Keratinocyte (primary cell): ENCODE measurements at regions not wholly inside any gene's neighbourhood (a gene's known extent, or its start where the extent isn't known, plus 50 kb on each side); places are given as distances from the start of the nearest gene placed in this dataset.

Source experiments
- DNase-seq: peaks from one replicate; pipeline ENCODE4 v3.0.0-alpha.2; 2011; ENCODE audit warnings: low read depth, missing footprints, low spot score
- FAIRE-seq: peaks from 2 replicates; lab custom pipeline; 2011; peaks lifted over from hg19 to GRCh38; lab: Jason Lieb, UNC
- H2AFZ ChIP-seq: 2 replicates; pipeline ENCODE4 v1.6.0; 2012; ENCODE audit warnings: low read length, control low read depth, inconsistent platforms; ENCODE audit not compliant: control insufficient read depth
- H3K27ac ChIP-seq: 2 replicates; pipeline ENCODE4 v1.5.1; 2011; ENCODE audit warnings: low read length; ENCODE audit not compliant: control insufficient read depth, insufficient read depth
- H3K27me3 ChIP-seq: 3 replicates; pipeline ENCODE4 v1.6.0; 2011; ENCODE audit warnings: low read length; ENCODE audit not compliant: control insufficient read depth, insufficient read depth; ENCODE audit errors: extremely low read depth
- H3K36me3 ChIP-seq, 2 experiments: 2 replicates in 1 of 2; 3 replicates in 1 of 2; pipeline ENCODE4 v1.5.1; 2011; ENCODE audit warnings: low read length in 2 of 2, mild to moderate bottlenecking in 1 of 2; ENCODE audit not compliant: control insufficient read depth in 2 of 2, insufficient read depth in 2 of 2; ENCODE audit errors: extremely low read depth in 1 of 2
- H3K4me1 ChIP-seq: 3 replicates; pipeline ENCODE4 v1.5.1; 2011; ENCODE audit warnings: low read length; ENCODE audit not compliant: control insufficient read depth, insufficient read depth; ENCODE audit errors: extremely low read depth
- H3K4me2 ChIP-seq: 3 replicates; pipeline ENCODE4 v1.6.0; 2011; ENCODE audit warnings: low read depth, low read length; ENCODE audit not compliant: control insufficient read depth, insufficient read depth; ENCODE audit errors: extremely low read depth
- H3K4me3 ChIP-seq, 3 experiments: fragments of 200-600 bp in 1 of 3; sonication (generic) in 1 of 3; 2 replicates in 2 of 3; 3 replicates in 1 of 3; pipeline ENCODE4 v1.5.1; 2011 to 2016; ENCODE audit warnings: low read length in 3 of 3, mild to moderate bottlenecking in 3 of 3, control low read depth in 2 of 3, inconsistent platforms in 1 of 3, low read depth in 1 of 3, mixed read lengths in 1 of 3, mixed run types in 1 of 3, moderate library complexity in 1 of 3; ENCODE audit not compliant: control insufficient read depth in 2 of 3, insufficient read depth in 2 of 3; ENCODE audit errors: extremely low read depth in 1 of 3
- H3K79me2 ChIP-seq: 2 replicates; pipeline ENCODE4 v1.6.0; 2012; ENCODE audit warnings: low read length; ENCODE audit not compliant: control insufficient read depth, insufficient read depth
- H3K9ac ChIP-seq: 3 replicates; pipeline ENCODE4 v1.6.0; 2011; ENCODE audit warnings: low read length; ENCODE audit not compliant: control insufficient read depth, insufficient read depth; ENCODE audit errors: extremely low read depth
- H3K9me1 ChIP-seq: 3 replicates; pipeline ENCODE4 v1.6.0; 2011; ENCODE audit warnings: low read length; ENCODE audit not compliant: control insufficient read depth, insufficient read depth; ENCODE audit errors: extremely low read depth
- H3K9me3 ChIP-seq: 2 replicates; pipeline ENCODE4 v1.5.1; 2012; ENCODE audit warnings: low read depth, low read length; ENCODE audit not compliant: control insufficient read depth
- H4K20me1 ChIP-seq: 3 replicates; pipeline ENCODE4 v1.6.0; 2011; ENCODE audit warnings: low read length; ENCODE audit not compliant: control insufficient read depth, insufficient read depth; ENCODE audit errors: extremely low read depth
- CTCF ChIP-seq, 3 experiments: IDR thresholded peaks in 1 of 3; conservative IDR thresholded peaks in 1 of 3; optimal IDR thresholded peaks in 1 of 3; 2 replicates in 2 of 3; 3 replicates in 1 of 3; pipeline versions ENCODE3 to v1.5.1; 2011; ENCODE audit warnings: low read length in 3 of 3, mild to moderate bottlenecking in 3 of 3, moderate library complexity in 2 of 3, control low read depth in 1 of 3, inconsistent platforms in 1 of 3; ENCODE audit not compliant: insufficient read depth in 2 of 3; ENCODE audit errors: extremely low read depth in 1 of 3
- EZH2 ChIP-seq: IDR thresholded peaks from one replicate; pipeline ENCODE4 v1.6.1; 2012; ENCODE audit warnings: inconsistent platforms, mild to moderate bottlenecking, low read length, moderate library complexity
- dilution Hi-C: fragments of 300-500 bp; cut with MboI; formaldehyde crosslinking; loops from one replicate; pipeline ENCODE4 v1.7.0; 2020; ENCODE audit warnings: low sequenced_read_pairs; ENCODE audit not compliant: extremely low pct_ligation_motif_present

GRCh38 chr2:196551014-196551413 lies 88.5 kb upstream of the CCDC150 start:
- no peak for TF ChIP-seq CTCF (optimal IDR thresholded peaks at IDR 0.05 in 1 of 3, IDR thresholded peaks at IDR 0.05 in 1 of 3, conservative IDR thresholded peaks at IDR 0.05 in 1 of 3; ENCODE audit: extremely low read depth in 1 of 3, insufficient read depth in 2 of 3, low read length in 3 of 3)
- TF ChIP-seq EZH2: no peak
- H3K4me2 ChIP-seq: no peak overlapping the region

GRCh38 chr2:196555161-196555560 lies 84.4 kb upstream of the CCDC150 start:
- dilution Hi-C loops: no loop called here
- H3K27me3 ChIP-seq: no peaks in the 10 kb centered on the region
- no peak overlapping the region for H2AFZ ChIP-seq
- DNase-seq: no peak
- no peaks in the 10 kb centered on the region for H3K4me1 ChIP-seq
- no peaks in the 10 kb centered on the region for H4K20me1 ChIP-seq
- H3K79me2 ChIP-seq: no peaks in the 10 kb centered on the region
- no peaks in the 10 kb centered on the region for H3K9me1 ChIP-seq
- H3K36me3 ChIP-seq: no peaks in the 10 kb centered on the region
- FAIRE-seq: no peak
- no peak overlapping the region for H3K27ac ChIP-seq
- TF ChIP-seq CTCF (optimal IDR thresholded peaks at IDR 0.05 in 1 of 3, IDR thresholded peaks at IDR 0.05 in 1 of 3, conservative IDR thresholded peaks at IDR 0.05 in 1 of 3; ENCODE audit: extremely low read depth in 1 of 3, insufficient read depth in 2 of 3, low read length in 3 of 3) (no peak), EZH2 (no peak)
- no peak overlapping the region for H3K4me3 ChIP-seq
- H3K9ac ChIP-seq: no peak overlapping the region
- no peak overlapping the region for H3K4me2 ChIP-seq
- no peaks in the 10 kb centered on the region for H3K9me3 ChIP-seq

More at GRCh38 chr2:196551014-196551413, 88.5 kb upstream of the CCDC150 start:
- Histone ChIP-seq H3K9me3 (no peaks in the 10 kb centered on the region), H3K4me1 (no peaks in the 10 kb centered on the region), H2AFZ (no peak overlapping the region), H3K27ac (no peak overlapping the region), H3K9me1 (no peaks in the 10 kb centered on the region), H3K4me3 (no peak overlapping the region), H4K20me1 (no peaks in the 10 kb centered on the region), H3K9ac (no peak overlapping the region), H3K27me3 (no peaks in the 10 kb centered on the region), H3K36me3 (no peaks in the 10 kb centered on the region), H3K79me2 (no peaks in the 10 kb centered on the region)
- DNase-seq: no peak
- no peak for FAIRE-seq
- dilution Hi-C loops: no loop called here
